ENCODE measurements at regions not wholly inside any gene's neighbourhood (a gene's known extent, or its start where the extent isn't known, plus 50 kb on each side); places are given as distances from the start of the nearest gene placed in this dataset.
A peak's percentile ranks its signal among the peaks of the same experiment; 100 is the strongest.

GRCh38 chrX:134173541-134174272 is 63.3 kb upstream of the CCDC160 start:
- in situ Hi-C loops (cut with MboI; ENCODE audit: low pct_ligation_motif_present in 1 of 4, low pct_unique_long_range_greater_than_20kb in 1 of 4, low sequenced_read_pairs in 3 of 4), result no loop called here
- Histone ChIP-seq H3K4me3 (peak overlapping the region in 3 of 4 donors; percentile 38 to 58 (median 39)), H3K27ac (peak overlapping the region in 1 of 4 donors; percentile 23), H3K27me3 (peaks cover 15% of the 10 kb centered on the region), H3K36me3 (no peaks in the 10 kb centered on the region), H3K4me1 (no peaks in the 10 kb centered on the region), H3K9me3 (no peaks in the 10 kb centered on the region)
- WGBS, 2 donors (ENCODE audit: low coverage in 1 of 2), result 0 to 37% methylated on average over 3 to 27 of the region's 27 CpGs
- DNase-seq, result no peak
- TF ChIP-seq CTCF (IDR thresholded peaks at IDR 0.05) (no peak), EP300 (IDR thresholded peaks at IDR 0.05; ENCODE audit: low read depth) (no peak), POLR2AphosphoS5 (IDR thresholded peaks at IDR 0.05) (no peak), POLR2A (IDR thresholded peaks at IDR 0.05) (no peak)
- intact Hi-C loops (cut with DNase I; ENCODE audit: low total_unique reads), result no loop called here

DNA sequence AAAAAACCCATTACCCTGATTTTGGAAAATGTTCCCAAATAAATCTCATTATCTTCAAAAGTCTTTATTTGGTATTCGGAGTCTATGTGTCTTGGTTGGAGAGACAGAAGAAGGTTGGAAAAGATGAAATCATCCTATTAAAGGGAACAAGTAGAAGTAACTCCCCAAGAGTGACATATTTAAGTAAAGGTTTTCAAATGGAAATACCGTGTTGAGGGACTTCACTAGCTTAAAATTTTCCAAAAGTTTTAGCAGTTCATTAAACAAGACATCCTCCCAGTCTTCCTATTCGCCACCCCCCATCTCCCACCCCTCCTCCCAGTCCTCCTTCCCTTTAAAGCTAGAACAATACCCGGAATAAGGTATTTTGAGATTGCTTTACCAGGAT is 62.7 kb upstream of the CCDC160 start:
- Histone ChIP-seq H3K4me1 (no peaks in the 10 kb centered on the region), H3K9me3 (no peaks in the 10 kb centered on the region), H3K4me3 (no peak overlapping the region), H3K27me3 (peaks cover 15% of the 10 kb centered on the region), H3K36me3 (no peaks in the 10 kb centered on the region), H3K27ac (no peak overlapping the region)
- intact Hi-C loops (cut with DNase I; ENCODE audit: low total_unique reads), result no loop called here
- TF ChIP-seq POLR2AphosphoS5 (IDR thresholded peaks at IDR 0.05) (no peak), CTCF (IDR thresholded peaks at IDR 0.05) (no peak), POLR2A (IDR thresholded peaks at IDR 0.05) (no peak), EP300 (IDR thresholded peaks at IDR 0.05; ENCODE audit: low read depth) (no peak)
- WGBS, 2 donors (ENCODE audit: low coverage in 1 of 2), result 47% methylated on average over 4 of the region's 4 CpGs; no CpG with 5 or more reads in 1 of the 2 donors
- in situ Hi-C loops (cut with MboI; ENCODE audit: low pct_ligation_motif_present in 1 of 4, low pct_unique_long_range_greater_than_20kb in 1 of 4, low sequenced_read_pairs in 3 of 4), result no loop called here
- DNase-seq, result no peak

GRCh38 chrX:134174859-134175258 is 62.1 kb upstream of the CCDC160 start:
- TF ChIP-seq POLR2A (IDR thresholded peaks at IDR 0.05) (no peak), CTCF (IDR thresholded peaks at IDR 0.05) (no peak), POLR2AphosphoS5 (IDR thresholded peaks at IDR 0.05) (no peak), EP300 (IDR thresholded peaks at IDR 0.05; ENCODE audit: low read depth) (no peak)
- in situ Hi-C loops (cut with MboI; ENCODE audit: low pct_ligation_motif_present in 1 of 4, low pct_unique_long_range_greater_than_20kb in 1 of 4, low sequenced_read_pairs in 3 of 4), result no loop called here
- Histone ChIP-seq H3K9me3 (no peaks in the 10 kb centered on the region), H3K27me3 (peaks cover 15% of the 10 kb centered on the region), H3K36me3 (no peaks in the 10 kb centered on the region), H3K4me3 (no peak overlapping the region), H3K4me1 (no peaks in the 10 kb centered on the region), H3K27ac (no peak overlapping the region)
- no peak for DNase-seq
- WGBS, 2 donors (ENCODE audit: low coverage in 1 of 2), result 81 to 90% methylated on average over 4 to 9 of the region's 9 CpGs
- intact Hi-C loops (cut with DNase I; ENCODE audit: low total_unique reads), result no loop called here

- H3K27me3 ChIP-seq, result peaks cover 15% of the 10 kb centered on the region
- DNase-seq, result no peak
- no peaks in the 10 kb centered on the region for H3K4me1 ChIP-seq
- in situ Hi-C loops (cut with MboI; ENCODE audit: low pct_ligation_motif_present in 1 of 4, low pct_unique_long_range_greater_than_20kb in 1 of 4, low sequenced_read_pairs in 3 of 4) (no loop called here), intact Hi-C loops (cut with DNase I; ENCODE audit: low total_unique reads) (no loop called here)
- 70 to 83% methylated on average over 1 of the region's 1 CpG for WGBS, 2 donors (ENCODE audit: low coverage in 1 of 2)
- H3K36me3 ChIP-seq, result no peaks in the 10 kb centered on the region
- no peak for TF ChIP-seq CTCF (IDR thresholded peaks at IDR 0.05)
- no peak for TF ChIP-seq EP300 (IDR thresholded peaks at IDR 0.05; ENCODE audit: low read depth)
- no peak for TF ChIP-seq POLR2AphosphoS5 (IDR thresholded peaks at IDR 0.05)
- no peak for TF ChIP-seq POLR2A (IDR thresholded peaks at IDR 0.05)
- no peaks in the 10 kb centered on the region for H3K9me3 ChIP-seq
- no peak overlapping the region for H3K27ac ChIP-seq
- H3K4me3 ChIP-seq, result no peak overlapping the region
These were observed 59.5 kb upstream of the CCDC160 start for GRCh38 chrX:134177527-134177926.
